ENCODE measurements at regions not wholly inside any gene's neighbourhood (a gene's known extent, or its start where the extent isn't known, plus 50 kb on each side); places are given as distances from the start of the nearest gene placed in this dataset.

DNA sequence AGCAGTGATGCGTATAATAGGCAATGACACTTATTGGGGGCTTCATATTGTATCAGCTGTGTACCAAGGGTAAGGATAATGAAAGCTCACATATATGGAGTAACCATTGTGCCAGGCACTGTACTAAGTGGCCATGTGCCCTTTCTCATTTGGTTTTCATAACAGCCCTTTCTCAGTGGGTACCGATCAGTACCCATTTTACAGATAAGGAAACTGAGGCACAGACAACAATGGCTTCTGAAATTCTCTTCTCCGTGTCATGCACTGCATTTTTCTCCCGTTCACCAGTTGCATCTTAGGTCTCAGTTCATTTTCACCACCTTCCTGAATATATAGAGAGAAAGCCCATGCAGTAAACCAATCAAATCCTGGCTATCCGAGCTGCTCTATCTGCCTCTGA is 216.7 kb upstream of the RBFOX1 start:
- Histone ChIP-seq H3K9me3 (no peaks in the 10 kb centered on the region), H3K4me1 (no peaks in the 10 kb centered on the region), H3K27me3 (no peaks in the 10 kb centered on the region), H3K36me3 (no peaks in the 10 kb centered on the region), H3K27ac (no peak overlapping the region), H3K4me3 (no peak overlapping the region)
- DNase-seq, result no peak
- WGBS, 2 donors, result 84% methylated on average over 5 of the region's 5 CpGs
- no peak for TF ChIP-seq POLR2AphosphoS5 (IDR thresholded peaks at IDR 0.05)
- TF ChIP-seq POLR2A (IDR thresholded peaks at IDR 0.05), result no peak
- TF ChIP-seq CTCF (IDR thresholded peaks at IDR 0.05), result no peak
- no peak for ATAC-seq (ENCODE audit: low FRiP score in 2 of 2)

- Histone ChIP-seq H3K27me3 (no peaks in the 10 kb centered on the region), H3K36me3 (no peaks in the 10 kb centered on the region), H3K27ac (no peak overlapping the region), H3K4me3 (no peak overlapping the region), H3K4me1 (no peaks in the 10 kb centered on the region), H3K9me3 (no peaks in the 10 kb centered on the region)
- 64 to 69% methylated on average over 2 of the region's 2 CpGs for WGBS, 2 donors
- TF ChIP-seq EP300 (IDR thresholded peaks at IDR 0.05), result no peak
- no peak for TF ChIP-seq CTCF (IDR thresholded peaks at IDR 0.05)
- TF ChIP-seq POLR2AphosphoS5 (IDR thresholded peaks at IDR 0.05), result no peak
- TF ChIP-seq POLR2A (IDR thresholded peaks at IDR 0.05), result no peak
- ATAC-seq (ENCODE audit: low FRiP score in 2 of 2), result no peak
- no peak for DNase-seq
Measured at GRCh38 chr16:7113949-7114348, 218.7 kb upstream of the RBFOX1 start.

DNA sequence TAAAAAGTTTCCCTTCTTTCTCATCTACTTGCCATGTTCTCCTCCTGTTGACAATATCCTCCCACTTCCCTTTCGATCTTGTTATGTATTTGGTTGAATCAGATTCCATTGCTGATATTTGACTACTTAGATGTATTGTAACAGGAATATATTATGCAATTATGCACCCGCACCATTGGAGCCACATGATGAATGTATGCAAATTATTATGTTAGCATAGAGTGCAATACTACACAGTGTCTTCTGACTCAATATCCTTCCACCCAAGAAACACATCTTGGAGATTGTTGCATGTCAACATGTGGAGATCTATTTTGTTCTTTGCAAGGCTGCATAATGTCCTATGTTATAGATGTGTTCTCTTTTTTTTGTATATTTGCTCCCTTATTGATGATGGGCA is 219.2 kb upstream of the RBFOX1 start:
- no peaks in the 10 kb centered on the region for H3K9me3 ChIP-seq
- DNase-seq (no peak), ATAC-seq (ENCODE audit: low FRiP score in 2 of 2) (no peak)
- H3K36me3 ChIP-seq, result no peaks in the 10 kb centered on the region
- H3K27me3 ChIP-seq, result no peaks in the 10 kb centered on the region
- H3K4me3 ChIP-seq, result no peak overlapping the region
- no peaks in the 10 kb centered on the region for H3K4me1 ChIP-seq
- 84 to 90% methylated on average over 2 of the region's 2 CpGs for WGBS, 2 donors
- no peak overlapping the region for H3K27ac ChIP-seq
- TF ChIP-seq CTCF (IDR thresholded peaks at IDR 0.05) (no peak), POLR2AphosphoS5 (IDR thresholded peaks at IDR 0.05) (no peak), EP300 (IDR thresholded peaks at IDR 0.05) (no peak), POLR2A (IDR thresholded peaks at IDR 0.05) (no peak)

GRCh38 chr16:7111265-7111664 is 221.4 kb upstream of the RBFOX1 start:
- Histone ChIP-seq H3K4me3 (no peak overlapping the region), H3K27ac (no peak overlapping the region), H3K4me1 (no peaks in the 10 kb centered on the region), H3K9me3 (no peaks in the 10 kb centered on the region), H3K36me3 (no peaks in the 10 kb centered on the region), H3K27me3 (no peaks in the 10 kb centered on the region)
- no peak for ATAC-seq (ENCODE audit: low FRiP score in 2 of 2)
- TF ChIP-seq POLR2AphosphoS5 (IDR thresholded peaks at IDR 0.05) (no peak), POLR2A (IDR thresholded peaks at IDR 0.05) (no peak), EP300 (IDR thresholded peaks at IDR 0.05) (no peak), CTCF (IDR thresholded peaks at IDR 0.05) (no peak)
- no peak for DNase-seq
- 44 to 47% methylated on average over 3 of the region's 3 CpGs for WGBS, 2 donors

DNA sequence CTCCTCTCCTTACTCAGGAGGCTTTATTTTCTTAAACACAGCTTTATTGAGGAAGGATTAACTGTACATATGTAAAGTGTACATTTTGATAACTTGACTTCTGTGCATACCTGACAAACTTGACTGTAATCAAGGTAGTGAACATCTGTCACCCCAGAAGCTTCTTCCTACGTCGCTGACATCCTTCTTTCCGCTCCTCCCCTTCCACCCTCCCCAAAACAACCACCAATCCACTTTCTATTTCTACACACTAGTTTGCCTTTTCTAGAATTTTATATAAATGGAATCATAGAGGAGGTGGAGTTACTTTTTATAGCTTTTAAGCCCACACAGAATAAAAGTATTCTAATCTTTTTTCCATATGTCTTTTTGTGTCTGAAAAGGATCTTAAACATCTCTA is 225.2 kb upstream of the RBFOX1 start:
- DNase-seq (no peak), ATAC-seq (ENCODE audit: low FRiP score in 2 of 2) (no peak)
- Histone ChIP-seq H3K4me1 (no peaks in the 10 kb centered on the region), H3K36me3 (no peaks in the 10 kb centered on the region), H3K4me3 (no peak overlapping the region), H3K27me3 (no peaks in the 10 kb centered on the region), H3K27ac (no peak overlapping the region), H3K9me3 (no peaks in the 10 kb centered on the region)
- TF ChIP-seq EP300 (IDR thresholded peaks at IDR 0.05) (no peak), CTCF (IDR thresholded peaks at IDR 0.05) (no peak), POLR2A (IDR thresholded peaks at IDR 0.05) (no peak)
- 70 to 76% methylated on average over 3 of the region's 3 CpGs for WGBS, 2 donors
